Esophagus squamous epithelium (tissue), 5 donors: ENCODE measurements at regions not wholly inside any gene's neighbourhood (a gene's known extent, or its start where the extent isn't known, plus 50 kb on each side); places are given as distances from the start of the nearest gene placed in this dataset.
A peak's percentile ranks its signal among the peaks of the same experiment; 100 is the strongest.
"Not testable (repeated sequence)": the region's sequence is repeated elsewhere in the genome, so short reads cannot be mapped to it uniquely, and the experiment has no call there.

ENCODE experiments used
- DNase-seq: peaks from one replicate; lab custom pipeline; 2025; lab: John Stamatoyannopoulos, UW
- H3K27ac ChIP-seq, 4 donors: fragments of 200-600 bp; sonication (generic); one replicate each; pipeline ENCODE4 v1.5.1; 2016 to 2019; ENCODE audit warnings: mild to moderate bottlenecking in 1 of 4
- H3K27me3 ChIP-seq, 4 donors: fragments of 200-600 bp; sonication (generic); 1 replicate in 3 of 4; 2 replicates in 1 of 4; pipeline versions ENCODE4 v1.5.1 to v1.6.0; 2017 to 2021; ENCODE audit warnings: antibody characterized with exemption in 1 of 4
- H3K36me3 ChIP-seq, 3 donors: fragments of 200-600 bp; sonication (generic); one replicate each; pipeline ENCODE4 v1.5.1; 2016 to 2019
- H3K4me1 ChIP-seq, 3 donors: fragments of 200-600 bp; sonication (generic); one replicate each; pipeline ENCODE4 v1.5.1; 2017 to 2019
- H3K4me3 ChIP-seq, 4 donors: fragments of 200-600 bp; sonication (generic); 1 replicate in 3 of 4; 2 replicates in 1 of 4; pipeline ENCODE4 v1.5.1; 2016 to 2019; ENCODE audit warnings: mild to moderate bottlenecking in 2 of 4, moderate library complexity in 1 of 4
- H3K9me3 ChIP-seq, 3 donors: fragments of 200-600 bp; sonication (generic); one replicate each; pipeline ENCODE4 v1.5.1; 2016 to 2019
- POLR2A ChIP-seq, 4 donors: fragments of 450-650 bp; IDR thresholded peaks; one replicate each; pipeline ENCODE4 v1.6.1; 2017; ENCODE audit warnings: antibody characterized with exemption in 4 of 4, mild to moderate bottlenecking in 4 of 4, moderate library complexity in 3 of 4
- WGBS, 2 donors: methylation state at CpG; one replicate each; pipeline ENCODE4 v1.1.5; 2018; 5-methylcytosine and 5-hydroxymethylcytosine counted together
- intact Hi-C: fragments of 100-400 bp; cut with DNase I; formaldehyde crosslinking; loops from one replicate; pipeline ENCODE4 v1.15.0; 2022
- TF ChIP-seq, protein P1 (sequence below), 6 experiments: fragments of 450-650 bp in 4 of 6; fragments of 200-600 bp in 2 of 6; sonication (generic) in 2 of 6; IDR thresholded peaks; one replicate each; pipeline ENCODE4 v1.5.1; 2016 to 2019; ENCODE audit warnings: antibody characterized with exemption in 6 of 6, mild to moderate bottlenecking in 4 of 6, moderate library complexity in 4 of 6
- donor health status: DM: yes; HTN: yes; CAD: no.

GRCh38 chr18:70826571-70826970, 537.7 kb downstream of the SOCS6 start:
- intact Hi-C loops = no loop called here
- 84 to 86% methylated on average over 2 of the region's 2 CpGs for WGBS, 2 donors
- no peaks in the 10 kb centered on the region for H3K9me3 ChIP-seq
- no peak for DNase-seq
- no peak overlapping the region for H3K4me3 ChIP-seq
- H3K36me3 ChIP-seq = no peaks in the 10 kb centered on the region
- H3K4me1 ChIP-seq = no peaks in the 10 kb centered on the region
- no peak for TF ChIP-seq POLR2A (IDR thresholded peaks at IDR 0.05)
- TF ChIP-seq, protein P1, sequence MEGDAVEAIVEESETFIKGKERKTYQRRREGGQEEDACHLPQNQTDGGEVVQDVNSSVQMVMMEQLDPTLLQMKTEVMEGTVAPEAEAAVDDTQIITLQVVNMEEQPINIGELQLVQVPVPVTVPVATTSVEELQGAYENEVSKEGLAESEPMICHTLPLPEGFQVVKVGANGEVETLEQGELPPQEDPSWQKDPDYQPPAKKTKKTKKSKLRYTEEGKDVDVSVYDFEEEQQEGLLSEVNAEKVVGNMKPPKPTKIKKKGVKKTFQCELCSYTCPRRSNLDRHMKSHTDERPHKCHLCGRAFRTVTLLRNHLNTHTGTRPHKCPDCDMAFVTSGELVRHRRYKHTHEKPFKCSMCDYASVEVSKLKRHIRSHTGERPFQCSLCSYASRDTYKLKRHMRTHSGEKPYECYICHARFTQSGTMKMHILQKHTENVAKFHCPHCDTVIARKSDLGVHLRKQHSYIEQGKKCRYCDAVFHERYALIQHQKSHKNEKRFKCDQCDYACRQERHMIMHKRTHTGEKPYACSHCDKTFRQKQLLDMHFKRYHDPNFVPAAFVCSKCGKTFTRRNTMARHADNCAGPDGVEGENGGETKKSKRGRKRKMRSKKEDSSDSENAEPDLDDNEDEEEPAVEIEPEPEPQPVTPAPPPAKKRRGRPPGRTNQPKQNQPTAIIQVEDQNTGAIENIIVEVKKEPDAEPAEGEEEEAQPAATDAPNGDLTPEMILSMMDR (IDR thresholded peaks at IDR 0.05) = no peak
- H3K27me3 ChIP-seq = no peaks in the 10 kb centered on the region
- no peak overlapping the region for H3K27ac ChIP-seq

DNA sequence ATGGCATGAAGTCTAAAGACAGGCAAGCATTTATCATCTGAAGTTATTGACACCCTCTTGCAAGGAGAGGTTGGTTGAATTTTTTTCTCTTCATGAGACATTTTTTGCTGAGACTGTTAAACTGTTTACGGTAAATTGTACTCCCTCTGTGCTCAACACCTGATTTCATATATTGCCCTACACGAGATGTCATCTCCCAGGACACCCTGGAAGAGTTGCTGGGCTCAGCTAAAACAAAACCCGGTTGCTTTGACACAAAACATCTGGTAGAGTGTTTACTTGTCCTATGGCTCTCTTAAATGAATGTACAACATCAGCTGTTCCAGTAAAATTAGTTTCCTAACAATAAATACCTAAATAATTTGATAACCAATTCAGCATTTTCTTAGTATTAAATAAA, 533.8 kb downstream of the SOCS6 start:
- Histone ChIP-seq H3K36me3 (no peaks in the 10 kb centered on the region), H3K4me1 (no peaks in the 10 kb centered on the region), H3K9me3 (no peaks in the 10 kb centered on the region), H3K27ac (no peak overlapping the region), H3K27me3 (no peaks in the 10 kb centered on the region), H3K4me3 (no peak overlapping the region)
- TF ChIP-seq, protein P1 (IDR thresholded peaks at IDR 0.05) = no peak
- TF ChIP-seq POLR2A (IDR thresholded peaks at IDR 0.05) = no peak
- DNase-seq = no peak
- WGBS, 2 donors = 42 to 46% methylated on average over 3 of the region's 3 CpGs
- intact Hi-C loops = no loop called here

DNA sequence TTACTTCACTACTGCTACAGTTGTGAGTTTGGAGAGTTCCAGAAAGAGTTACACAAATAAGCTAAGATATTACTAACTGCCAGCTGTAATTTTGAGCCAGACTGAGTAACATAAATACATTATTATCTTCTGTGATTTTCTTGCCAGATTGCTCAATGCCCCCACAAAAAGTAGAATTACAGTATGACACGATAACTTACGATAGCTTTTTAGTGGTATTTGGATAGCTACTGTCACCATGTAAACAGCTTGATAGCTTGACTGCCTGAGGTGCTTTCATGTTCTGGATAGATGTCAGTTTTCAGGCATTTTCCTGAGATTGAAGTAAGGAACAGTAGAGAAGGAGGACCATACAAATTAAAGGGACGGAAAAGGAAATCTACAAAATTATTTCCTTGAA, 533.3 kb downstream of the SOCS6 start:
- DNase-seq = no peak
- intact Hi-C loops = no loop called here
- no peaks in the 10 kb centered on the region for H3K36me3 ChIP-seq
- H3K4me3 ChIP-seq = no peak overlapping the region
- H3K27ac ChIP-seq = no peak overlapping the region
- TF ChIP-seq POLR2A (IDR thresholded peaks at IDR 0.05) = no peak
- TF ChIP-seq, protein P1 (IDR thresholded peaks at IDR 0.05) = no peak
- no peaks in the 10 kb centered on the region for H3K9me3 ChIP-seq
- H3K27me3 ChIP-seq = no peaks in the 10 kb centered on the region
- H3K4me1 ChIP-seq = no peaks in the 10 kb centered on the region
- 12 to 13% methylated on average over 3 of the region's 3 CpGs for WGBS, 2 donors

GRCh38 chr18:70808481-70809056, 519.7 kb downstream of the SOCS6 start:
- TF ChIP-seq, protein P1 (IDR thresholded peaks at IDR 0.05) = no peak
- no peak for TF ChIP-seq POLR2A (IDR thresholded peaks at IDR 0.05)
- H3K4me1 ChIP-seq = no peaks in the 10 kb centered on the region
- WGBS, 2 donors = 46 to 50% methylated on average over 8 of the region's 8 CpGs

DNA sequence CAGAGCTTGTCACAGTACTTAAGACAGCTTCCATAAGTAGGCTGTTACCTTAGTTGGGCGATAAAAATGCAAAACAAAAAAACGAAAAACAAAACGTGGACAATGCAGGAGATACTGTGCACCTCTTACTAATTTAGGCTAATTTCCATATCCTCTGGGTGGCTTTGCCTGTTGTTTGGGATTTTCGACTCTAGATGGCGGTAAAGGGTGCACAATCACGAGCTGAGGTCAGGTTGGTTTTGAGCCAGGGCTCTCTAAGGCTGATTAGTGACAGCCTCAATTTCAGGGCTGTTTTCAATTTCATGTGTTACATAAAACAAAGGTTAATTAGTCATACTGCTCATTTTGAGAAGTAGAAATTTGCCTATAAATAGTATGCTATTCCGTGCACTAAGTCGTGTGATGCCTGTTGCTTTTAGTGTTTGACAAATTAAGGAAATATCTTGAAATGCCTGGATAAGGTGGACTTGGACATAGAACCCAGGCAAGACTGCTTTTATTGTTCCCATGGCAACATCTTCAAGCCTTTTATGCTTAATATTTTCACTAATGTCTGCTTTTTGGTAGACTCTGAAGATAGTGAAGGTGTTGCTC, 493.1 kb downstream of the SOCS6 start:
- WGBS, 2 donors = 5 to 9% methylated on average over 8 of the region's 8 CpGs
- intact Hi-C loops = no loop called here
- no peak overlapping the region for H3K4me3 ChIP-seq
- H3K9me3 ChIP-seq = no peaks in the 10 kb centered on the region
- TF ChIP-seq, protein P1 (IDR thresholded peaks at IDR 0.05) = peak in 1 of 6 experiments; percentile 29
- no peak for TF ChIP-seq POLR2A (IDR thresholded peaks at IDR 0.05)
- H3K27me3 ChIP-seq = no peaks in the 10 kb centered on the region
- no peak for DNase-seq
- no peaks in the 10 kb centered on the region for H3K4me1 ChIP-seq
- H3K36me3 ChIP-seq = no peaks in the 10 kb centered on the region
- H3K27ac ChIP-seq = no peak overlapping the region

More at GRCh38 chr18:70808481-70809056, 519.7 kb downstream of the SOCS6 start:
- Histone ChIP-seq H3K4me3 (no peak overlapping the region), H3K27me3 (no peaks in the 10 kb centered on the region), H3K27ac (no peak overlapping the region), H3K9me3 (no peaks in the 10 kb centered on the region), H3K36me3 (no peaks in the 10 kb centered on the region)
- DNase-seq = no peak
- intact Hi-C loops = no loop called here

GRCh38 chr18:70766254-70766653, 477.4 kb downstream of the SOCS6 start:
- 85 to 88% methylated on average over 3 of the region's 3 CpGs for WGBS, 2 donors
- H3K9me3 ChIP-seq, H3K4me1 ChIP-seq, H3K36me3 ChIP-seq, intact Hi-C loops, H3K27me3 ChIP-seq, H3K4me3 ChIP-seq, DNase-seq, H3K27ac ChIP-seq: not testable (repeated sequence)
